ENCODE measurements at regions not wholly inside any gene's neighbourhood (a gene's known extent, or its start where the extent isn't known, plus 50 kb on each side); places are given as distances from the start of the nearest gene placed in this dataset.

DNA sequence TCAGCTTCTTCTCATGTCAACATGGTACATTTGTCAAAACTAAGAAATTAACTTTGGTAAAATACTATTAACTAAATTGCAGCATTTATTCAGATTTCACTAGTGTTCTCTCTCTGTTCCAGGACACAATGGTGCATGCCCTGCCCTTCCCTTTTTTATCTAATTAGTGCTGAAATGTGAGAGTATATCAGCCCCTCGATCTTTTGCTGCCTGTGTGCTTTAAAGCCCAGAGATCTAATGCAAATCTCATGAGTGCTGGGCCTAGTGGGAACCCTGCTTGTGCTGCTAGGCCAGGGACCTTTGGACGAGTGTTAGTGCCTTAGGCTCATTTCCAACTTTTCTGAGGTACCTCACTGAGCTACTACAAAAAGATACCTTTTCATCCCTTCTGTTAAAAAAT, 221.1 kb upstream of the EDNRB start:
- no peak for DNase-seq (ENCODE audit: low read depth, low spot score)
- in situ Hi-C loops (cut with HindIII; ENCODE audit: low sequenced_read_pairs): no loop called here
- H3K4me3 ChIP-seq (ENCODE audit: low read depth, low read length): no peak overlapping the region
- TF ChIP-seq, protein P1, sequence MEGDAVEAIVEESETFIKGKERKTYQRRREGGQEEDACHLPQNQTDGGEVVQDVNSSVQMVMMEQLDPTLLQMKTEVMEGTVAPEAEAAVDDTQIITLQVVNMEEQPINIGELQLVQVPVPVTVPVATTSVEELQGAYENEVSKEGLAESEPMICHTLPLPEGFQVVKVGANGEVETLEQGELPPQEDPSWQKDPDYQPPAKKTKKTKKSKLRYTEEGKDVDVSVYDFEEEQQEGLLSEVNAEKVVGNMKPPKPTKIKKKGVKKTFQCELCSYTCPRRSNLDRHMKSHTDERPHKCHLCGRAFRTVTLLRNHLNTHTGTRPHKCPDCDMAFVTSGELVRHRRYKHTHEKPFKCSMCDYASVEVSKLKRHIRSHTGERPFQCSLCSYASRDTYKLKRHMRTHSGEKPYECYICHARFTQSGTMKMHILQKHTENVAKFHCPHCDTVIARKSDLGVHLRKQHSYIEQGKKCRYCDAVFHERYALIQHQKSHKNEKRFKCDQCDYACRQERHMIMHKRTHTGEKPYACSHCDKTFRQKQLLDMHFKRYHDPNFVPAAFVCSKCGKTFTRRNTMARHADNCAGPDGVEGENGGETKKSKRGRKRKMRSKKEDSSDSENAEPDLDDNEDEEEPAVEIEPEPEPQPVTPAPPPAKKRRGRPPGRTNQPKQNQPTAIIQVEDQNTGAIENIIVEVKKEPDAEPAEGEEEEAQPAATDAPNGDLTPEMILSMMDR (IDR thresholded peaks at IDR 0.05; ENCODE audit: low read depth, low read length): no peak

DNA sequence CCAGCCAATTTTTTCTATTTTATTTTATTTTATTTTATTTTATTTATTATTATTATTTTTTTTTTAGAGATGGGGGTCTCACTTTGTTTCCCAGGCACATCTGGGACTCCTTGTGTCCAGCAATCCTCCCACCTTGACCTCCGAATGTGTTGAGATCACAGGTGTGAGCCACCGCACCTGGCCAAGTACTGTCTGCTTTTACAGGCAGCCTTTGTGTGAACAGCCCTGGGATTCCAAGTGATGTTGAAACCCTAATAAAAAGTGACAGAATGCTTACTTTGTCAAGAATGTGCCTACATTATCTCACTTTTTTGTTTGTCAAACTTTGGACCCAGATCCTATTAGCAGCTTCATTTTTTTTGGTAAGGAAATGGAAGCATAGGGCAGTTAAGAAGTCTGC, 220.1 kb upstream of the EDNRB start:
- DNase-seq (ENCODE audit: low read depth, low spot score): no peak
- in situ Hi-C loops (cut with HindIII; ENCODE audit: low sequenced_read_pairs): no loop called here
- no peak overlapping the region for H3K4me3 ChIP-seq (ENCODE audit: low read depth, low read length)
- TF ChIP-seq, protein P1 (IDR thresholded peaks at IDR 0.05; ENCODE audit: low read depth, low read length): no peak

DNA sequence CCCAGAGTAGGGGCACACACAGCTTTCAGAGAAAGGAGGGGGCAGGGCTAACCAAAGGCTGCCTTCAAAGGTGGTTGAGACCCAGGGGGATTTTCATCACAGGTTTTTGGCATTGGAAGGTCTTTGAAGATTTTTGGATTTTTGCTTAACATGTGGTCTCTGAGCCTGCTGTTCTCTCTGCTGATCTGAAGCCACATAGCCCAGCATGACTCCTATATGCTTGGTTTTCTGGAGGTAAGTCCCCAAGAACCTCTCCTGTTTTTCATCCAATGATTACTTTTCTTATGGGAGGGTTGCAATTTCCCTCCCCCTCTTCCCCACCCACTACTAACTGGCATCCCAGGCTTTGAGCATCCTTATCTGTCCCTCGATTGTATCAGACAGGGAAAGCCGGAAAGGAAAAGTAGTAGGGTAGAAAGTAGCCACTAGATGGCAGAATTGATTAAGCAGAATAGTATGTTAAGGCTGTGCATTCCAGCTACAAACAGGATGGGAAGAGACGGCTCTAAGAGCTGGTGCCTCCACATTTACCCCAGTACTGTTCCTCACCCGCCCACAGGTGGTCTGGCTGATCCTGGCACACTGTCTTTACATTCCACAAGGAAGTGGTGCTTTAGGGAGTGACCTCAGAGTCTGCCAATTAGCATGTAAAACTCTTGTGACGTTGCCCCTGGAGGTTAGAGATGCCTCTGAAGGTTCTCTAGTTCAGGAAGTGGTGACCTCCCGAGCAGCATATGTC, 218.9 kb upstream of the EDNRB start:
- in situ Hi-C loops (cut with HindIII; ENCODE audit: low sequenced_read_pairs): no loop called here
- TF ChIP-seq, protein P1 (IDR thresholded peaks at IDR 0.05; ENCODE audit: low read depth, low read length): peak; percentile 70
- DNase-seq (ENCODE audit: low read depth, low spot score): peak; percentile 75
- H3K4me3 ChIP-seq (ENCODE audit: low read depth, low read length): no peak overlapping the region

DNA sequence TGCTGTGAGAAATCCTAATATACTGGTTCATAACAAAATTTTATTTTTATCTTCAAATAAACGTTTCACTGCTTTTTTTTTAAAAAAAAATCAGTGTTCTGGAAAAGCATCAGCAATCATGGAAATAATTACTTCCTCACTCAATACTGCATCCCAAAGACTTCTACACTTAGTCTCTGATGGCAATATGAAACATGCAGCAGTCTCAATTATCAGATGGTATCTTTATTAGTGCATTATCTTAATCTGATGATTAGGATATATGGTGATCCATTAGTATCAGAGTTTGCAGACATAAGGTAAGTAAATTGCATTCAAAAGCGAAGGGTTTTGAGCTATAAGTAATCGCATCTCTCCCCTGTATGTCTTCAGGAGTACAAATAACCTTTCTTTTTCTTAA, 218.3 kb upstream of the EDNRB start:
- no peak overlapping the region for H3K4me3 ChIP-seq (ENCODE audit: low read depth, low read length)
- DNase-seq (ENCODE audit: low read depth, low spot score): no peak
- TF ChIP-seq, protein P1 (IDR thresholded peaks at IDR 0.05; ENCODE audit: low read depth, low read length): no peak
- in situ Hi-C loops (cut with HindIII; ENCODE audit: low sequenced_read_pairs): no loop called here

DNA sequence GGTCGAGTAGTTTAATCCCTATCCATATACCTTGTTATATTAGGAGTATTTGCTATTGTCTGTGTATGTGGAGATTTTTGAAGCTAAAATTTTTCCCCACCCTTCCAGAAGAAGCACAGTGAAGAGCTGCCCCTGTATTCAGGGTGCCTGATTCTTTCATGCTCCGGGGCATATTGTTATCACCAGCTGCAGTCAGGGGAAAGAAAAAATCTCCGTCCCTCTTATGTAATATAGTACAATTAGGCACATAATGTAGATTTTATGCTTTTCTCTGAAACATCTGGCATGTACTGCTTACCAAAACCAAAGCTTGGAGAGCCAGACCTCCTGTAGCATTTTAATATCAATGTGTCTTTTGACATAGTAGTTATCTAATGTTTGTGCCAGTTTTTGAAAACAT, 214.9 kb upstream of the EDNRB start:
- TF ChIP-seq, protein P1 (IDR thresholded peaks at IDR 0.05; ENCODE audit: low read depth, low read length): no peak
- no peak for DNase-seq (ENCODE audit: low read depth, low spot score)
- in situ Hi-C loops (cut with HindIII; ENCODE audit: low sequenced_read_pairs): no loop called here
- H3K4me3 ChIP-seq (ENCODE audit: low read depth, low read length): no peak overlapping the region

DNA sequence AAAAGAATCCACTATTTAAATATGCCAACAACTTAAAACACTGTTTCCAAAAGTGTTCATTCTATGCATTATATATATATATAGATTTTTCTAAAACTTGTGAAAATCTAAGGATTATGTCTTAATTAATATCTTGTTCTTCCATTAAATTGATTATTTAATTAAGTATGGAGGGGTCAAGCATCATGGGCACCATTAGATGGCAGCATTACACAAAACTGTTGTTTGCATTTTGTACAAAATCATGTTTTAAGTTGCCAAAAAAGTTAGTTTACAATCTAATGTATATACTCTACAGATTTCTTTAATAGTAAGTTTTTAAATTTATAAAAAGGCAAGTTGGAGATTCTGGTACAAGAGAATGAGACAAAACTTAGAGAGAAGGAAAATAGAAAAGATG, 213.2 kb upstream of the EDNRB start:
- DNase-seq (ENCODE audit: low read depth, low spot score): no peak
- in situ Hi-C loops (cut with HindIII; ENCODE audit: low sequenced_read_pairs): no loop called here
- no peak overlapping the region for H3K4me3 ChIP-seq (ENCODE audit: low read depth, low read length)
- TF ChIP-seq, protein P1 (IDR thresholded peaks at IDR 0.05; ENCODE audit: low read depth, low read length): peak; percentile 46

Measured in astrocyte of the spinal cord (primary cell).